Neuron (in vitro differentiated cells): ENCODE measurements at regions not wholly inside any gene's neighbourhood (a gene's known extent, or its start where the extent isn't known, plus 50 kb on each side); places are given as distances from the start of the nearest gene placed in this dataset.

Experiments used
- H2AFZ ChIP-seq: one replicate; pipeline ENCODE4 v1.6.1; 2013; ENCODE audit warnings: low read depth, mild to moderate bottlenecking, inconsistent platforms, low read length, moderate library complexity
- H3K27me3 ChIP-seq: one replicate; pipeline ENCODE4 v1.6.1; 2013; ENCODE audit warnings: low read length; ENCODE audit not compliant: insufficient read depth
- H3K36me3 ChIP-seq: one replicate; pipeline ENCODE4 v1.6.1; 2013; ENCODE audit warnings: low read length; ENCODE audit not compliant: insufficient read depth
- H3K4me1 ChIP-seq: one replicate; pipeline ENCODE4 v1.6.1; 2013; ENCODE audit warnings: low read length; ENCODE audit not compliant: insufficient read depth
- H3K4me3 ChIP-seq: 2 replicates; pipeline ENCODE4 v1.5.1; 2013; ENCODE audit warnings: mild to moderate bottlenecking, low read length, moderate library complexity
- H3K9me3 ChIP-seq: one replicate; pipeline ENCODE4 v1.6.1; 2013; ENCODE audit warnings: low read length

- Histone ChIP-seq H3K4me1 (no peaks in the 10 kb centered on the region), H3K9me3 (no peaks in the 10 kb centered on the region), H2AFZ (no peak overlapping the region), H3K36me3 (no peaks in the 10 kb centered on the region), H3K4me3 (no peak overlapping the region), H3K27me3 (no peaks in the 10 kb centered on the region)
Measured at GRCh38 chr16:73775841-73776388, 520.7 kb upstream of the PSMD7 start.

GRCh38 chr16:73771196-73772064 is 525.2 kb upstream of the PSMD7 start:
- H3K4me3 ChIP-seq, result no peak overlapping the region
- H3K9me3 ChIP-seq, result peaks cover 2% of the 10 kb centered on the region
- H3K27me3 ChIP-seq, result no peaks in the 10 kb centered on the region
- no peaks in the 10 kb centered on the region for H3K36me3 ChIP-seq
- no peaks in the 10 kb centered on the region for H3K4me1 ChIP-seq
- no peak overlapping the region for H2AFZ ChIP-seq

GRCh38 chr16:73768786-73769203 is 527.8 kb upstream of the PSMD7 start:
- H3K36me3 ChIP-seq, result no peaks in the 10 kb centered on the region
- H2AFZ ChIP-seq, result no peak overlapping the region

GRCh38 chr16:73764321-73764720 is 532.3 kb upstream of the PSMD7 start:
- H3K27me3 ChIP-seq, result no peaks in the 10 kb centered on the region
- H3K4me1 ChIP-seq, result no peaks in the 10 kb centered on the region

More at GRCh38 chr16:73768786-73769203, 527.8 kb upstream of the PSMD7 start:
- peaks cover 2% of the 10 kb centered on the region for H3K9me3 ChIP-seq
- H3K4me3 ChIP-seq, result no peak overlapping the region
- H3K27me3 ChIP-seq, result no peaks in the 10 kb centered on the region
- no peaks in the 10 kb centered on the region for H3K4me1 ChIP-seq

GRCh38 chr16:73756289-73757178 is 540.1 kb upstream of the PSMD7 start:
- Histone ChIP-seq H3K9me3 (peaks cover 3% of the 10 kb centered on the region), H3K4me3 (no peak overlapping the region), H3K27me3 (peaks cover 2% of the 10 kb centered on the region), H3K4me1 (peaks cover 5% of the 10 kb centered on the region), H2AFZ (no peak overlapping the region), H3K36me3 (no peaks in the 10 kb centered on the region)

More at GRCh38 chr16:73764321-73764720, 532.3 kb upstream of the PSMD7 start:
- H3K9me3 ChIP-seq, result peaks cover 2% of the 10 kb centered on the region
- H2AFZ ChIP-seq, result no peak overlapping the region
- H3K4me3 ChIP-seq, result no peak overlapping the region
- H3K36me3 ChIP-seq, result no peaks in the 10 kb centered on the region

GRCh38 chr16:73753931-73754330 is 542.7 kb upstream of the PSMD7 start:
- Histone ChIP-seq H3K9me3 (peaks cover under 1% of the 10 kb centered on the region), H3K27me3 (peaks cover 2% of the 10 kb centered on the region), H2AFZ (no peak overlapping the region)

GRCh38 chr16:73750639-73751038 is 546.0 kb upstream of the PSMD7 start:
- H3K27me3 ChIP-seq, result no peaks in the 10 kb centered on the region
- no peak overlapping the region for H2AFZ ChIP-seq
- no peak overlapping the region for H3K4me3 ChIP-seq
- no peaks in the 10 kb centered on the region for H3K4me1 ChIP-seq
- no peaks in the 10 kb centered on the region for H3K9me3 ChIP-seq
- no peaks in the 10 kb centered on the region for H3K36me3 ChIP-seq

More at GRCh38 chr16:73753931-73754330, 542.7 kb upstream of the PSMD7 start:
- Histone ChIP-seq H3K4me1 (peaks cover 5% of the 10 kb centered on the region), H3K36me3 (no peaks in the 10 kb centered on the region), H3K4me3 (no peak overlapping the region)

GRCh38 chr16:73747328-73747727 is 549.3 kb upstream of the PSMD7 start:
- Histone ChIP-seq H3K4me3 (no peak overlapping the region), H3K27me3 (no peaks in the 10 kb centered on the region), H2AFZ (no peak overlapping the region), H3K4me1 (no peaks in the 10 kb centered on the region), H3K9me3 (no peaks in the 10 kb centered on the region), H3K36me3 (no peaks in the 10 kb centered on the region)

GRCh38 chr16:73746554-73746953 is 550.1 kb upstream of the PSMD7 start:
- Histone ChIP-seq H3K4me1 (no peaks in the 10 kb centered on the region), H3K4me3 (no peak overlapping the region), H3K9me3 (no peaks in the 10 kb centered on the region), H2AFZ (no peak overlapping the region), H3K36me3 (no peaks in the 10 kb centered on the region), H3K27me3 (no peaks in the 10 kb centered on the region)

- Histone ChIP-seq H3K27me3 (no peaks in the 10 kb centered on the region), H3K36me3 (no peaks in the 10 kb centered on the region), H3K4me1 (no peaks in the 10 kb centered on the region), H3K4me3 (no peak overlapping the region), H3K9me3 (no peaks in the 10 kb centered on the region), H2AFZ (no peak overlapping the region)
Measured at GRCh38 chr16:73743665-73744496, 552.7 kb upstream of the PSMD7 start.

GRCh38 chr16:73739049-73739769 is 557.4 kb upstream of the PSMD7 start:
- H2AFZ ChIP-seq, result no peak overlapping the region
- no peaks in the 10 kb centered on the region for H3K9me3 ChIP-seq
- H3K4me1 ChIP-seq, result no peaks in the 10 kb centered on the region
- no peaks in the 10 kb centered on the region for H3K27me3 ChIP-seq
- no peak overlapping the region for H3K4me3 ChIP-seq
- no peaks in the 10 kb centered on the region for H3K36me3 ChIP-seq

- Histone ChIP-seq H3K9me3 (no peaks in the 10 kb centered on the region), H3K4me3 (no peak overlapping the region), H3K27me3 (no peaks in the 10 kb centered on the region)
Measured at GRCh38 chr16:73738266-73738665, 558.3 kb upstream of the PSMD7 start.

More at GRCh38 chr16:73738266-73738665, 558.3 kb upstream of the PSMD7 start:
- H3K36me3 ChIP-seq, result no peaks in the 10 kb centered on the region
- no peaks in the 10 kb centered on the region for H3K4me1 ChIP-seq
- H2AFZ ChIP-seq, result no peak overlapping the region
